ENCODE measurements at regions not wholly inside any gene's neighbourhood (a gene's known extent, or its start where the extent isn't known, plus 50 kb on each side); places are given as distances from the start of the nearest gene placed in this dataset.

- DNase-seq: peak; percentile 50
- no peak for TF ChIP-seq EZH2 (IDR thresholded peaks at IDR 0.05; ENCODE audit: borderline replicate concordance, low read depth, low read length, severe bottlenecking)
- peak; percentile 85 for TF ChIP-seq CTCF (IDR thresholded peaks at IDR 0.05; ENCODE audit: borderline replicate concordance, extremely low read depth, low read length, poor library complexity, severe bottlenecking)
- Histone ChIP-seq H3K27ac (ENCODE audit: low read length) (no peak overlapping the region), H3K4me1 (ENCODE audit: insufficient read depth, low read length) (no peaks in the 10 kb centered on the region), H3K27me3 (ENCODE audit: insufficient read depth, low read length, poor library complexity) (peaks cover 5% of the 10 kb centered on the region), H3K4me3 (ENCODE audit: low read depth in 1 of 2, low read length in 2 of 2) (no peak overlapping the region), H4K20me1 (ENCODE audit: insufficient read depth, low read length) (no peaks in the 10 kb centered on the region), H3K79me2 (ENCODE audit: insufficient read depth, low read length) (no peaks in the 10 kb centered on the region), H3K4me2 (ENCODE audit: insufficient read depth, low read length) (no peak overlapping the region), H3K9ac (ENCODE audit: low read depth, low read length) (no peak overlapping the region), H3K9me3 (ENCODE audit: insufficient read depth, low read length, severe bottlenecking) (no peaks in the 10 kb centered on the region), H2AFZ (ENCODE audit: low read depth, low read length) (no peak overlapping the region), H3K36me3 (ENCODE audit: insufficient read depth, low read length) (no peaks in the 10 kb centered on the region)
- ATAC-seq (ENCODE audit: insufficient read depth, low read depth): peak; percentile 62; the same call in 2 of the 3 replicates
These were observed 71.4 kb upstream of the TCF21 start for GRCh38 chr6:133817460-133818047.

GRCh38 chr6:133818320-133818719 lies 70.6 kb upstream of the TCF21 start:
- Histone ChIP-seq H3K27ac (ENCODE audit: low read length) (no peak overlapping the region), H3K27me3 (ENCODE audit: insufficient read depth, low read length, poor library complexity) (peaks cover 5% of the 10 kb centered on the region), H3K4me2 (ENCODE audit: insufficient read depth, low read length) (no peak overlapping the region), H3K79me2 (ENCODE audit: insufficient read depth, low read length) (no peaks in the 10 kb centered on the region), H4K20me1 (ENCODE audit: insufficient read depth, low read length) (no peaks in the 10 kb centered on the region), H3K9ac (ENCODE audit: low read depth, low read length) (no peak overlapping the region), H3K4me1 (ENCODE audit: insufficient read depth, low read length) (no peaks in the 10 kb centered on the region), H2AFZ (ENCODE audit: low read depth, low read length) (no peak overlapping the region), H3K9me3 (ENCODE audit: insufficient read depth, low read length, severe bottlenecking) (no peaks in the 10 kb centered on the region), H3K36me3 (ENCODE audit: insufficient read depth, low read length) (no peaks in the 10 kb centered on the region), H3K4me3 (ENCODE audit: low read depth in 1 of 2, low read length in 2 of 2) (no peak overlapping the region)
- TF ChIP-seq CTCF (IDR thresholded peaks at IDR 0.05; ENCODE audit: borderline replicate concordance, extremely low read depth, low read length, poor library complexity, severe bottlenecking) (no peak), EZH2 (IDR thresholded peaks at IDR 0.05; ENCODE audit: borderline replicate concordance, low read depth, low read length, severe bottlenecking) (no peak)
- ATAC-seq (ENCODE audit: insufficient read depth, low read depth): no peak
- DNase-seq: no peak

- Histone ChIP-seq H4K20me1 (ENCODE audit: insufficient read depth, low read length) (no peaks in the 10 kb centered on the region), H3K4me3 (ENCODE audit: low read depth in 1 of 2, low read length in 2 of 2) (no peak overlapping the region), H3K79me2 (ENCODE audit: insufficient read depth, low read length) (no peaks in the 10 kb centered on the region), H3K36me3 (ENCODE audit: insufficient read depth, low read length) (no peaks in the 10 kb centered on the region), H3K4me2 (ENCODE audit: insufficient read depth, low read length) (no peak overlapping the region), H3K9me3 (ENCODE audit: insufficient read depth, low read length, severe bottlenecking) (no peaks in the 10 kb centered on the region), H3K4me1 (ENCODE audit: insufficient read depth, low read length) (no peaks in the 10 kb centered on the region), H2AFZ (ENCODE audit: low read depth, low read length) (no peak overlapping the region), H3K27me3 (ENCODE audit: insufficient read depth, low read length, poor library complexity) (peaks cover 5% of the 10 kb centered on the region), H3K9ac (ENCODE audit: low read depth, low read length) (no peak overlapping the region), H3K27ac (ENCODE audit: low read length) (no peak overlapping the region)
- DNase-seq (no peak), ATAC-seq (ENCODE audit: insufficient read depth, low read depth) (no peak)
- TF ChIP-seq CTCF (IDR thresholded peaks at IDR 0.05; ENCODE audit: borderline replicate concordance, extremely low read depth, low read length, poor library complexity, severe bottlenecking) (no peak), EZH2 (IDR thresholded peaks at IDR 0.05; ENCODE audit: borderline replicate concordance, low read depth, low read length, severe bottlenecking) (no peak)
These were observed 68.7 kb upstream of the TCF21 start for GRCh38 chr6:133820208-133820607.

All from DND-41 (cell line).